ENCODE measurements at regions not wholly inside any gene's neighbourhood (a gene's known extent, or its start where the extent isn't known, plus 50 kb on each side); places are given as distances from the start of the nearest gene placed in this dataset.
"Not testable (repeated sequence)": the region's sequence is repeated elsewhere in the genome, so short reads cannot be mapped to it uniquely, and the experiment has no call there.

DNA sequence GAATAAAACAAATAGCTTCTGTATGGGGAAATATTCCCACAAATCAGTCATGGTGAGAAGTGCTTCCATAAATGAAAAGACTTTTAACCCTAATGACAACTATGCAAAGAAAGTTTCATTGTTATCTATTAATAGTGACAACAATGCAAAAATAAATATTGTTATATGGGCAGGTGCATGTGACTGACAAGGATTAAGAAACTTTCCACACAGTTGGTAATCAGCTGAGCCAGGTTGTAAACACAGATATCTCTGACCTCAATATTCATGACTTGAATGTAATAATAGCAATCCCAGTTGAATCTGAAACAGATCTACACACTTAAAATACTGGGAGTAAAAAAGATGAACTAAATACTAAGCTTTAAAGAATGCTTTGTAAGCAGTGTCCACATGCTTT is 517.0 kb upstream of the SOX11 start:
- no peak overlapping the region for H3K4me3 ChIP-seq (ENCODE audit: low read length in 2 of 2)
- DNase-seq (ENCODE audit: low read depth in 6 of 9, low spot score in 9 of 9): no peak
- no peaks in the 10 kb centered on the region for H3K9me3 ChIP-seq (ENCODE audit: control insufficient read depth in 2 of 2, insufficient read depth in 1 of 2, low read length in 1 of 2)
- no peaks in the 10 kb centered on the region for H3K4me1 ChIP-seq (ENCODE audit: control insufficient read depth in 2 of 2, insufficient read depth in 2 of 2, low read length in 2 of 2)
- H3K27ac ChIP-seq (ENCODE audit: low read depth in 1 of 2, low read length in 1 of 2): no peak overlapping the region
- no peaks in the 10 kb centered on the region for H3K36me3 ChIP-seq (ENCODE audit: control insufficient read depth in 2 of 2, insufficient read depth in 2 of 2, low read length in 1 of 2)
- no peaks in the 10 kb centered on the region for H3K27me3 ChIP-seq (ENCODE audit: control insufficient read depth in 2 of 2, insufficient read depth in 1 of 2, low read length in 1 of 2)

DNA sequence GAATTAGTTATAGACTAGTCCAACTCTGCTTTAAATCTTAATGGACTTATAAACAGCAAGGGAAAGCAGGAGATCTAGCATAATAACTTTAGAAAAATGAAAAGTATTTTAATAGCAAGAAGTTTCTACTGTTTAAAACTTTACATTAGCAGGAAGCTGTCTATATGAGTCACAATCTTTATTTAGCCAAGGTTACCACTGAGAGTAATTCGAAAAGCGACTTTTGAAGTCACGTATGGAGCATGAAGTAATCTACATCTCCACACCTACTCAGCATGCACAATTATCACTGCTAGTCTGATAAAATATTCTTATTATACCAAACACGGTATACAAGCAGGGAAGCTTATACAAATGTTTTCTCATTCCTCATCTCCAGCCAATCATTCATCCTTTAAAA is 515.4 kb upstream of the SOX11 start:
- no peaks in the 10 kb centered on the region for H3K4me1 ChIP-seq (ENCODE audit: control insufficient read depth in 2 of 2, insufficient read depth in 2 of 2, low read length in 2 of 2)
- no peak overlapping the region for H3K4me3 ChIP-seq (ENCODE audit: low read length in 2 of 2)
- no peak overlapping the region for H3K27ac ChIP-seq (ENCODE audit: low read depth in 1 of 2, low read length in 1 of 2)
- H3K9me3 ChIP-seq (ENCODE audit: control insufficient read depth in 2 of 2, insufficient read depth in 1 of 2, low read length in 1 of 2): no peaks in the 10 kb centered on the region
- DNase-seq (ENCODE audit: low read depth in 6 of 9, low spot score in 9 of 9): no peak
- WGBS: 90% methylated on average over 4 of the region's 4 CpGs
- no peaks in the 10 kb centered on the region for H3K27me3 ChIP-seq (ENCODE audit: control insufficient read depth in 2 of 2, insufficient read depth in 1 of 2, low read length in 1 of 2)
- no peaks in the 10 kb centered on the region for H3K36me3 ChIP-seq (ENCODE audit: control insufficient read depth in 2 of 2, insufficient read depth in 2 of 2, low read length in 1 of 2)

DNA sequence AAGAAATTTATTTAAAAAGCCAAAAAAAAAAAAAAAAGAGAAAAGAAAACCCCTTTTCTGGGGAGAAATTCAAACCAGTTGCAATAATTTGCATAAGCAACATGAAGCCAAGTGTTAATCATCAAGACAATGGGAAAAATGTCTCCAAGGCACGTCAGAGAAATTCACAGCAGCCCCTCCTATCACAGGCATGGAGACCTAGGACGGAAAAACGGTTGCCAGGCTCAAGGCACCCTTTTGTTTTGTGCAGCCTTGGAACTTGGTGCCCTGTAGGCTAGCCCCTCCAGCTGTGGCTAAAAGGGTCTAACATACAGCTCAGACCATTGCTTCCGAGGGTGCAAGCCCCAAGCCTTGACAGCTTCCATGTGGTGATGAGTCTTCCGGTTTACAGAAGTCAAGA is 509.2 kb upstream of the SOX11 start:
- 84% methylated on average over 5 of the region's 5 CpGs for whole genome bisulfite sequencing
- Histone ChIP-seq H3K4me3 (ENCODE audit: low read length in 2 of 2) (no peak overlapping the region), H3K27ac (ENCODE audit: low read depth in 1 of 2, low read length in 1 of 2) (no peak overlapping the region)

DNA sequence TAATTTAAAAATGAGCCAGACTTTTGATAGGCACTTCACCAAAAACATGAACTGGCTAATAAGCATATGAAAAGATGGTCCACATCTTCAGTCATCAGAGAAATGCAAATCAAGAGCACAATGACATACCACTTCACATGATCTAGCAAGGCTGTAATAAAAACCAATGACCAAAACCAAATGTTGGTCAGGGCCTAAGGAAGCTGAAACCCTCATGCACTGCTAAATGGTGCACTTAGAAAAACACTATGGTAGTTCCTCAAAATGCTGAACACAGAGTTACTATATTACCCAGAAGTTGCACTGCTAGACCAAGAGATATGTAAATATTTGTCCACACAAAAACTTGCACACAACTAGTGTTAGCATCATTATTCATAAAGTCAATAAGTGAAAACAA is 504.9 kb upstream of the SOX11 start:
- Histone ChIP-seq H3K4me3 (ENCODE audit: low read length in 2 of 2) (no peak overlapping the region), H3K9me3 (ENCODE audit: control insufficient read depth in 2 of 2, insufficient read depth in 1 of 2, low read length in 1 of 2) (peaks cover 0 to 8% of the 10 kb centered on the region in 2 donors), H3K36me3 (ENCODE audit: control insufficient read depth in 2 of 2, insufficient read depth in 2 of 2, low read length in 1 of 2) (no peaks in the 10 kb centered on the region), H3K4me1 (ENCODE audit: control insufficient read depth in 2 of 2, insufficient read depth in 2 of 2, low read length in 2 of 2) (no peaks in the 10 kb centered on the region), H3K27ac (ENCODE audit: low read depth in 1 of 2, low read length in 1 of 2) (no peak overlapping the region), H3K27me3 (ENCODE audit: control insufficient read depth in 2 of 2, insufficient read depth in 1 of 2, low read length in 1 of 2) (no peaks in the 10 kb centered on the region)
- DNase-seq (ENCODE audit: low read depth in 6 of 9, low spot score in 9 of 9): no peak

More for the DNA sequence above, 509.2 kb upstream of the SOX11 start:
- Histone ChIP-seq H3K36me3 (ENCODE audit: control insufficient read depth in 2 of 2, insufficient read depth in 2 of 2, low read length in 1 of 2) (no peaks in the 10 kb centered on the region), H3K4me1 (ENCODE audit: control insufficient read depth in 2 of 2, insufficient read depth in 2 of 2, low read length in 2 of 2) (no peaks in the 10 kb centered on the region), H3K27me3 (ENCODE audit: control insufficient read depth in 2 of 2, insufficient read depth in 1 of 2, low read length in 1 of 2) (no peaks in the 10 kb centered on the region), H3K9me3 (ENCODE audit: control insufficient read depth in 2 of 2, insufficient read depth in 1 of 2, low read length in 1 of 2) (peaks cover 0 to 8% of the 10 kb centered on the region in 2 donors)
- DNase-seq (ENCODE audit: low read depth in 6 of 9, low spot score in 9 of 9): no peak

DNA sequence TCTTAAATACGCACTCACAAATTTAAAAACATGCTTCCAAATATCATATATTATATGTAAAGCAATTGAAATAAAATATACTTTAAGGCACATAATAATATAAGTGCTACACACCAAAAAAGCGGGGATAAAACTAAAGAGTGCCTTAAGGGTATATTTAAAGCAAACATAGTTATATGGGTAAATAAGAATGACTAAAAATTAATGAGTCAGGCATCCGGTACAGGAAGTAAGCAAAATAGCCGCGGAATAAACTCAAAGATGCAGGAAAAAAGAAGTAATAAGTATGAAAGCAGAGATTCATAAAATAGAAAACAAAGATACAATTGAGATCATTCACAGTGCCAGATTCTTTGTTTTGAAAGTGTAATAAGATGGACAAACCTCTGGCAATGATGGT is 503.5 kb upstream of the SOX11 start:
- no peak overlapping the region for H3K4me3 ChIP-seq (ENCODE audit: low read length in 2 of 2)
- DNase-seq (ENCODE audit: low read depth in 6 of 9, low spot score in 9 of 9): no peak
- H3K9me3 ChIP-seq (ENCODE audit: control insufficient read depth in 2 of 2, insufficient read depth in 1 of 2, low read length in 1 of 2): peaks cover 0 to under 1% of the 10 kb centered on the region in 2 donors
- no peak overlapping the region for H3K27ac ChIP-seq (ENCODE audit: low read depth in 1 of 2, low read length in 1 of 2)
- no peaks in the 10 kb centered on the region for H3K27me3 ChIP-seq (ENCODE audit: control insufficient read depth in 2 of 2, insufficient read depth in 1 of 2, low read length in 1 of 2)
- no peaks in the 10 kb centered on the region for H3K4me1 ChIP-seq (ENCODE audit: control insufficient read depth in 2 of 2, insufficient read depth in 2 of 2, low read length in 2 of 2)
- no peaks in the 10 kb centered on the region for H3K36me3 ChIP-seq (ENCODE audit: control insufficient read depth in 2 of 2, insufficient read depth in 2 of 2, low read length in 1 of 2)
- WGBS: 92% methylated on average over 5 of the region's 5 CpGs

DNA sequence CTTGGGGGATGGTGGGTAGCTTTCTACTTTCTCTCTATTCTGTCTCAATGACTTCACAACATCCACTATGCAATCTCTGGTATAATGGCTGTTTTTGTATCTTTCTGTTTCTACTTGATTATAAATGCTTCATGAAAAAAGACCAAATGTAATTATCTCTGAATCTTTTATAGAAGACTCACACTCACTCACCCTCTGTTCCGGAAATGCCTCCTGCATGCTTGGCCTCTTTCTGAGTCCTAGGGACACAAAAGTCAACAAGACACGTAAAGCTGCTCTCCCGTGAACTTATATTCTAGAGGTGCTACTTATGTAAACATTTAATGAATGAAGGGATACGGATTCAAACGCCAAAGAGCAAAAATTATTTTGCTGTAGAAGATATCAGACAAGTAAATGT is 502.2 kb upstream of the SOX11 start:
- H3K9me3 ChIP-seq (ENCODE audit: control insufficient read depth in 2 of 2, insufficient read depth in 1 of 2, low read length in 1 of 2): no peaks in the 10 kb centered on the region
- no peaks in the 10 kb centered on the region for H3K4me1 ChIP-seq (ENCODE audit: control insufficient read depth in 2 of 2, insufficient read depth in 2 of 2, low read length in 2 of 2)
- no peaks in the 10 kb centered on the region for H3K36me3 ChIP-seq (ENCODE audit: control insufficient read depth in 2 of 2, insufficient read depth in 2 of 2, low read length in 1 of 2)
- WGBS: 81% methylated on average over 5 of the region's 5 CpGs
- no peak overlapping the region for H3K27ac ChIP-seq (ENCODE audit: low read depth in 1 of 2, low read length in 1 of 2)
- no peak for DNase-seq (ENCODE audit: low read depth in 6 of 9, low spot score in 9 of 9)
- no peak overlapping the region for H3K4me3 ChIP-seq (ENCODE audit: low read length in 2 of 2)
- H3K27me3 ChIP-seq (ENCODE audit: control insufficient read depth in 2 of 2, insufficient read depth in 1 of 2, low read length in 1 of 2): no peaks in the 10 kb centered on the region

DNA sequence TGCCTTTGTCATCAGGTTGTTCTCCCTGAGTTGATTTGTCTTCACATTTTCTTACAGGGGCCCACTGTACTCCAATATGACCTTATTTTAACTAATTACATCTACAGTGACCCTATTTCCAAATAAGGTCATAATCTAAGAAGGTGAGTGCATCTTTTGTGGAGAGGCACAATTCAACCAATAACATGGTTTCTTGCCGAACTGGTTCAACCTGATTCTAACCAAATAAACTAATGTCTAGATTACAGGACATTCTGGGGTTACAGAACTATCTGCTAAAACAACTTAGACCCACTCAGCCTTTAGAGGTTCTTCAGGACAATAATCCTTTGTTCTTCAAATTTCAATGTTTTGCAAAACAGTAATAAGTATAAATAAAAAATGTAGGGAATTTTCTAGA is 496.5 kb upstream of the SOX11 start:
- no peaks in the 10 kb centered on the region for H3K9me3 ChIP-seq (ENCODE audit: control insufficient read depth in 2 of 2, insufficient read depth in 1 of 2, low read length in 1 of 2)
- H3K27ac ChIP-seq (ENCODE audit: low read depth in 1 of 2, low read length in 1 of 2): no peak overlapping the region
- no peak overlapping the region for H3K4me3 ChIP-seq (ENCODE audit: low read length in 2 of 2)
- no peak for DNase-seq (ENCODE audit: low read depth in 6 of 9, low spot score in 9 of 9)
- H3K36me3 ChIP-seq (ENCODE audit: control insufficient read depth in 2 of 2, insufficient read depth in 2 of 2, low read length in 1 of 2): no peaks in the 10 kb centered on the region
- H3K27me3 ChIP-seq (ENCODE audit: control insufficient read depth in 2 of 2, insufficient read depth in 1 of 2, low read length in 1 of 2): no peaks in the 10 kb centered on the region
- WGBS: 92% methylated on average over 1 of the region's 1 CpG
- H3K4me1 ChIP-seq (ENCODE audit: control insufficient read depth in 2 of 2, insufficient read depth in 2 of 2, low read length in 2 of 2): no peaks in the 10 kb centered on the region

DNA sequence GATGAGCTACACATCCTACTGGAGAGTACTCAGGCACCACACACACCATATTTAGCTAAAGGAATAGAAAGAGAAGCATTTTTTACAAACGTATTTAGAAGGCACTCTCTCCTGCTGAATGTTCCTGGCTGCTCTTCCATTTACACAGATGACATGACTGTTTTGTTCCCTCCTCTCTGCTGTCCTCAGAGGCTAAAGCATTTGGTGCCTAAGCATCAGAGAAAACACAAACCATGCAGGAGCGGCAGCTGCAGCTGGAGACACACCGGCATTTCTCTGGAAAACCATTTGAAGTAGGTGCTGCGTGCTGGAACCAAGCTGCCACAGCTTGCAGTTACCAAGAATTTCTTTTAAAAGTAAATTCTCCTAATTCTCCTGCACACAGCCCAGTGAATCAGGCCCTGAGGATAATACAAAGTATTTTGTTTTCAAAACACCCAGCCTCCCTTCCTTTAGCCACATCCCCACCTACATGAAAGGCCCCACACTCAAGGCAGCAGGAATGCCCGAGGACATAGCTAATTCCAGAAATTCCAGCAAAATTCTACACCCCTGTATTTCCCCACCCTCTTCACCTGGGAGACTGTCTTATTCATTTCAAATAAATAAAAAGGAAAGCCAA is 488.9 kb upstream of the SOX11 start:
- H3K36me3 ChIP-seq (ENCODE audit: control insufficient read depth in 2 of 2, insufficient read depth in 2 of 2, low read length in 1 of 2): no peaks in the 10 kb centered on the region
- no peak overlapping the region for H3K4me3 ChIP-seq (ENCODE audit: low read length in 2 of 2)
- WGBS: 80% methylated on average over 5 of the region's 5 CpGs
- no peak overlapping the region for H3K27ac ChIP-seq (ENCODE audit: low read depth in 1 of 2, low read length in 1 of 2)
- no peaks in the 10 kb centered on the region for H3K9me3 ChIP-seq (ENCODE audit: control insufficient read depth in 2 of 2, insufficient read depth in 1 of 2, low read length in 1 of 2)
- H3K27me3 ChIP-seq (ENCODE audit: control insufficient read depth in 2 of 2, insufficient read depth in 1 of 2, low read length in 1 of 2): no peaks in the 10 kb centered on the region
- DNase-seq (ENCODE audit: low read depth in 6 of 9, low spot score in 9 of 9): no peak
- no peaks in the 10 kb centered on the region for H3K4me1 ChIP-seq (ENCODE audit: control insufficient read depth in 2 of 2, insufficient read depth in 2 of 2, low read length in 2 of 2)

DNA sequence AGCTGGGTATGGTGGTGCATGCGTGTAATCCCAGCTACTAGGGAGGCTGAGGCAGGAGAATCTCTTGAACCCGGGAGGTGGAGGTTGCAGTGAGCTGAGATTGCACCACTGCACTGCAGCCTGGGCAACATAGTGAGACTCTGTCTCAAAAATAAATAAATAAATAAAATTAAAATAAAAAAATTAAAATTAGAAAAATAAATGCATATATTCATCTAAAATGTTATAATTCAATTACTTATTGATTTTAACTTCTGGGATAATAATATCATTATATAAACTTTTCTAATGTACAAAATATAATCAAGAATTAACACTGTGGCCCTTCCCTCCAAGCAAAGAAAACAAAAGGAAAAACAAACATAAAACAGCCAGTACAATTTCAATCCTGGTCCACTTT is 485.4 kb upstream of the SOX11 start:
- H3K36me3 ChIP-seq (ENCODE audit: control insufficient read depth in 2 of 2, insufficient read depth in 2 of 2, low read length in 1 of 2); H3K27ac ChIP-seq (ENCODE audit: low read depth in 1 of 2, low read length in 1 of 2); H3K4me1 ChIP-seq (ENCODE audit: control insufficient read depth in 2 of 2, insufficient read depth in 2 of 2, low read length in 2 of 2); H3K27me3 ChIP-seq (ENCODE audit: control insufficient read depth in 2 of 2, insufficient read depth in 1 of 2, low read length in 1 of 2); H3K9me3 ChIP-seq (ENCODE audit: control insufficient read depth in 2 of 2, insufficient read depth in 1 of 2, low read length in 1 of 2); DNase-seq (ENCODE audit: low read depth in 6 of 9, low spot score in 9 of 9); H3K4me3 ChIP-seq (ENCODE audit: low read length in 2 of 2): not testable (repeated sequence)
- WGBS: 93% methylated on average over 2 of the region's 2 CpGs
